ENCODE measurements at regions not wholly inside any gene's neighbourhood (a gene's known extent, or its start where the extent isn't known, plus 50 kb on each side); places are given as distances from the start of the nearest gene placed in this dataset.

GRCh38 chr15:99921101-99921500 is 187.9 kb upstream of the LYSMD4 start:
- Histone ChIP-seq H3K4me3 (ENCODE audit: low read length) (no peak overlapping the region), H3K36me3 (ENCODE audit: control insufficient read depth, insufficient read depth, low read length) (no peaks in the 10 kb centered on the region), H3K27me3 (ENCODE audit: control insufficient read depth, insufficient read depth, low read length) (peaks cover 5% of the 10 kb centered on the region), H3K4me1 (ENCODE audit: control insufficient read depth, insufficient read depth, low read length) (peaks cover 23% of the 10 kb centered on the region), H3K9me3 (replicated peaks; ENCODE audit: control insufficient read depth, low read depth, low read length) (no peaks in the 10 kb centered on the region), H3K27ac (ENCODE audit: low read length) (peak overlapping the region; percentile 42)
- DNase-seq = peak; percentile 94
- no CpG with 5 or more reads among the region's 4 CpGs for WGBS (ENCODE audit: insufficient coverage)

DNA sequence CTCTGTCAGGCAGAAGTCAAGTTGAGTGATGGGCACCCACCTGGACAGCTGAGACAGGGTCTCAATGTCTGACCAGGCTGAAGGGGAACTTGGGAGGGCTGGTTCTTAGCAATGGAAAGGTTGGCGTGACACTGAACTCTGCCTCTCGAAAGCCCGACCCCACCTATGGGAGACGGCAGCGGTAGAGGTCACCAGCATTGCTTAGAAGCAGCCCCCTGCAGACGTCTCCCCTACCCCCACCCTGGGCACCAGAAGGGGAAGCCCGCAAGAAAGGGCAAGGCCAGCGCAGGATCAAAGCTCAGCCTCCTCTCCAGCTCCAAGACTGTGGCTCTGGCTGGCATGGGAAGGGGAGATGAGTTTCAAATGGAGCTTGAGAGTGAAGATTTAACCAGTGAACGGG is 184.8 kb upstream of the LYSMD4 start:
- Histone ChIP-seq H3K27me3 (ENCODE audit: control insufficient read depth, insufficient read depth, low read length) (peaks cover 5% of the 10 kb centered on the region), H3K4me3 (ENCODE audit: low read length) (no peak overlapping the region), H3K4me1 (ENCODE audit: control insufficient read depth, insufficient read depth, low read length) (peaks cover 18% of the 10 kb centered on the region), H3K36me3 (ENCODE audit: control insufficient read depth, insufficient read depth, low read length) (no peaks in the 10 kb centered on the region), H3K9me3 (replicated peaks; ENCODE audit: control insufficient read depth, low read depth, low read length) (no peaks in the 10 kb centered on the region), H3K27ac (ENCODE audit: low read length) (no peak overlapping the region)
- DNase-seq = no peak
- 100% methylated on average over 1 of the region's 9 CpGs for WGBS (ENCODE audit: insufficient coverage)

DNA sequence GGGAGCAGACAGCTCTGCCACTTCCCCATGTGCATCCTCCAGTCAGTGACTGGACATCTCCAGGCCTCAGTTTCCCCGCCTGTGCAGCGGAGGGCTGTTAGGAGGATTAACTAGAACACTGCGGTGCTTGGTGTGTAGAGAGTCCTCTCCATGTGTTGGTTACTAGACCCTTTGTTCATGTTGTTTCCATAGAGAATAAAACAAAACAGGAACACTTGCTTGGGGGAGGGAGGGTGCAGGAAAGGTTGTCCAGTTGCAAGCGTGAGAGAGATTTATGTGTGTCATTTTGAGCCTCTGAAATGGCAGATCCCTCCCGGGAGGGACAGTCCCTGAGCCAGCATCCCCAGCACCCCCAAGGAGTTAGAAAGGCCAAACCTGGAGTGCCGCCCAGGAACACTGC is 184.0 kb upstream of the LYSMD4 start:
- Histone ChIP-seq H3K4me3 (ENCODE audit: low read length) (no peak overlapping the region), H3K27ac (ENCODE audit: low read length) (no peak overlapping the region), H3K27me3 (ENCODE audit: control insufficient read depth, insufficient read depth, low read length) (peaks cover 5% of the 10 kb centered on the region), H3K4me1 (ENCODE audit: control insufficient read depth, insufficient read depth, low read length) (peaks cover 18% of the 10 kb centered on the region), H3K9me3 (replicated peaks; ENCODE audit: control insufficient read depth, low read depth, low read length) (no peaks in the 10 kb centered on the region), H3K36me3 (ENCODE audit: control insufficient read depth, insufficient read depth, low read length) (no peaks in the 10 kb centered on the region)
- peak; percentile 56 for DNase-seq
- WGBS (ENCODE audit: insufficient coverage) = 67% methylated on average over 3 of the region's 6 CpGs

DNA sequence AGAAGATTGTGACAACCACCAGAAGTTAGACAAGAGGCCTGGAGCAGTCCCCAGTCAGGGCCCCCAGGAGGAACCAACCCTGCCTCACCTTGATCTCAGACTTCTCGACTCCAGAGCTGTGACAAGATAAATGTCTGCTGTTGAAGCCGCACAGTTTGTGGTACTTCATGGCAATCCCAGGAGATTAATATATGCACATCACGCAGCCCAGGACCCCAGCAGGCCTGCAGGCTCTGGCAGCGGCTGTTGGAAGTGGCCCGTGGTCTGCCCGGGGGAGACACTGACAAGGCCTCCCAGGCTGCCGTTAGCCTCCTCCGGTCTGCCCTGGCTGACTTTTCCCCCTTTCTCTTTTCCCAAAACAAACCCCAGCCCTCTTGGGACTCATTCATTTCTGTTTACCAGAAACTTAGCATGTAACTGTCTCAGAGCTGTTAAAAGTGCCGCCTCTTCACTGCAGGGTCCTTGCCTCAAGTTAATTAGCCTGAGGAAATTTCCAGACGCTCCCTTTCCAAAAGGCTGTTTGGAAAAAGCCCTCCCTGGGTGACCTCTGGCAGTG is 183.5 kb upstream of the LYSMD4 start:
- no peaks in the 10 kb centered on the region for H3K9me3 ChIP-seq (replicated peaks; ENCODE audit: control insufficient read depth, low read depth, low read length)
- H3K36me3 ChIP-seq (ENCODE audit: control insufficient read depth, insufficient read depth, low read length) = no peaks in the 10 kb centered on the region
- peaks cover 5% of the 10 kb centered on the region for H3K27me3 ChIP-seq (ENCODE audit: control insufficient read depth, insufficient read depth, low read length)
- H3K4me3 ChIP-seq (ENCODE audit: low read length) = no peak overlapping the region
- peaks cover 18% of the 10 kb centered on the region for H3K4me1 ChIP-seq (ENCODE audit: control insufficient read depth, insufficient read depth, low read length)
- no peak overlapping the region for H3K27ac ChIP-seq (ENCODE audit: low read length)
- peak; percentile 40 for DNase-seq
- WGBS (ENCODE audit: insufficient coverage) = 34% methylated on average over 10 of the region's 10 CpGs

DNA sequence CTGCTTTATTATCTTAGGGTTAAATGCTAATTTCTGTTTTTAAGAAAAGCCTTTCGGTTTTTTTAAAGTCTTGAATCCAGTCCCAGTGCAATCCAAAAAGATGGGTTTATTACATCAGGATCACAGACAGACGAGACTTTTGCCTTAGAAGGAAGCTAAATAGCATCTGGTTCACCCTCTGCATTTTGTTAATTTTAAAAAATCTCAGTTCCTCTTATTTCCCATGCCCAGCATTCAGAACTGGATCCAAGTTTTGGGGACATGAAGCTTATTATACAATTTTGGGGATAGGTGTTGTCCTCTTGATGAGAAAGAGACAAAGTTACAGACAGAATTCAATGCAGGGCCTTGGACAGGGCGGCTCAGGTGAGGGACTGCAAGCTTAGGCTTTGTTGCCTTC is 181.5 kb upstream of the LYSMD4 start:
- no peak overlapping the region for H3K27ac ChIP-seq (ENCODE audit: low read length)
- 76% methylated on average over 2 of the region's 3 CpGs for WGBS (ENCODE audit: insufficient coverage)
- no peaks in the 10 kb centered on the region for H3K9me3 ChIP-seq (replicated peaks; ENCODE audit: control insufficient read depth, low read depth, low read length)

DNA sequence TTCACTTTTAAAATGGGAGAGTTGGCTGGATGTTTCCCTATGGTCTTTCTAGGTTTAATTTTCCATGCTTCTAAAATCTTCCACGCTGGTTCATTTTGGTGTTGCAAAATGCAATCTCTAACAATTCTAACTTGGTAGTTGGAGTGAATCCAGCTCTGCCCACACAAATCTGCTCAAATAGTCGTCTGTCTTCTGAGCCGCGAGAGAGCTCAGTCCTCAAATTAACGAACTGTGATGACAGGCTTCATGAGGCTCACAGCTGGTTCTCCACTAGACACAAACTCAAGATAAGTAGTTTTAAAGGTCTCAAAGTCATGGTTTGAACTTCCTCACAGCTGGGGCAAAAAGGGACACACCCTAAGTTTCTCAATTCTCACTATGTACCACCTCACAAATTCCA is 178.6 kb upstream of the LYSMD4 start:
- Histone ChIP-seq H3K4me3 (ENCODE audit: low read length) (no peak overlapping the region), H3K4me1 (ENCODE audit: control insufficient read depth, insufficient read depth, low read length) (peaks cover 6% of the 10 kb centered on the region), H3K27me3 (ENCODE audit: control insufficient read depth, insufficient read depth, low read length) (no peaks in the 10 kb centered on the region), H3K27ac (ENCODE audit: low read length) (no peak overlapping the region), H3K9me3 (replicated peaks; ENCODE audit: control insufficient read depth, low read depth, low read length) (no peaks in the 10 kb centered on the region), H3K36me3 (ENCODE audit: control insufficient read depth, insufficient read depth, low read length) (no peaks in the 10 kb centered on the region)
- no CpG with 5 or more reads among the region's 5 CpGs for WGBS (ENCODE audit: insufficient coverage)
- DNase-seq = peak; percentile 52

More for the DNA sequence above, 181.5 kb upstream of the LYSMD4 start:
- no peak overlapping the region for H3K4me3 ChIP-seq (ENCODE audit: low read length)
- peaks cover 4% of the 10 kb centered on the region for H3K27me3 ChIP-seq (ENCODE audit: control insufficient read depth, insufficient read depth, low read length)
- no peak for DNase-seq
- H3K4me1 ChIP-seq (ENCODE audit: control insufficient read depth, insufficient read depth, low read length) = peaks cover 14% of the 10 kb centered on the region
- H3K36me3 ChIP-seq (ENCODE audit: control insufficient read depth, insufficient read depth, low read length) = no peaks in the 10 kb centered on the region

- Histone ChIP-seq H3K4me1 (ENCODE audit: control insufficient read depth, insufficient read depth, low read length) (no peaks in the 10 kb centered on the region), H3K9me3 (replicated peaks; ENCODE audit: control insufficient read depth, low read depth, low read length) (no peaks in the 10 kb centered on the region), H3K4me3 (ENCODE audit: low read length) (no peak overlapping the region), H3K27ac (ENCODE audit: low read length) (no peak overlapping the region), H3K27me3 (ENCODE audit: control insufficient read depth, insufficient read depth, low read length) (no peaks in the 10 kb centered on the region), H3K36me3 (ENCODE audit: control insufficient read depth, insufficient read depth, low read length) (no peaks in the 10 kb centered on the region)
- DNase-seq = peak; percentile 32
- 33% methylated on average over 1 of the region's 13 CpGs for WGBS (ENCODE audit: insufficient coverage)
These were observed 176.5 kb upstream of the LYSMD4 start for GRCh38 chr15:99909592-99910295.

DNA sequence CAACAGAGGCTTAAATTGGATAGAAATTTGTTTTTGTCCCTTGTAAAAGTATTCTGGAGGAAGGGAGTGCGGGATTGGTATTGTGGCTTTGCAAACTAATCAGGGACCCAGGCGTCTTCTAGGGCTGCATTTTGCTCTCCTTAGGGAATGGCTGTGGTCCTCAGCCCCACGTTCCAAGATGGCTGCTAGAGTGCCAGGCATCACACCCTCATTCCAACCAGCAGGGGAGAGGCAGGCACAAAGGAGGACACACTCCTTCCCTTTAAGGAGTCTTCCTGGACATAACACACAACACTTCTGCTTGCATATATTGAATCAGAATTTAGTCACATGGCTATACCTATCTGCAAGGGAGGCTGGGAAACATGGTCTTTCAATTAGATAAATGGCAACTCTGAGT is 174.5 kb upstream of the LYSMD4 start:
- Histone ChIP-seq H3K9me3 (replicated peaks; ENCODE audit: control insufficient read depth, low read depth, low read length) (no peaks in the 10 kb centered on the region), H3K4me1 (ENCODE audit: control insufficient read depth, insufficient read depth, low read length) (no peaks in the 10 kb centered on the region), H3K4me3 (ENCODE audit: low read length) (no peak overlapping the region), H3K36me3 (ENCODE audit: control insufficient read depth, insufficient read depth, low read length) (no peaks in the 10 kb centered on the region), H3K27me3 (ENCODE audit: control insufficient read depth, insufficient read depth, low read length) (no peaks in the 10 kb centered on the region), H3K27ac (ENCODE audit: low read length) (no peak overlapping the region)
- DNase-seq = no peak
- WGBS (ENCODE audit: insufficient coverage) = 91% methylated on average over 3 of the region's 3 CpGs

GRCh38 chr15:99906793-99907192 is 173.6 kb upstream of the LYSMD4 start:
- H3K36me3 ChIP-seq (ENCODE audit: control insufficient read depth, insufficient read depth, low read length) = no peaks in the 10 kb centered on the region
- no peak overlapping the region for H3K4me3 ChIP-seq (ENCODE audit: low read length)
- H3K27ac ChIP-seq (ENCODE audit: low read length) = no peak overlapping the region
- no peaks in the 10 kb centered on the region for H3K27me3 ChIP-seq (ENCODE audit: control insufficient read depth, insufficient read depth, low read length)
- WGBS (ENCODE audit: insufficient coverage) = no CpG with 5 or more reads among the region's 4 CpGs
- H3K9me3 ChIP-seq (replicated peaks; ENCODE audit: control insufficient read depth, low read depth, low read length) = no peaks in the 10 kb centered on the region
- DNase-seq = no peak
- H3K4me1 ChIP-seq (ENCODE audit: control insufficient read depth, insufficient read depth, low read length) = no peaks in the 10 kb centered on the region

DNA sequence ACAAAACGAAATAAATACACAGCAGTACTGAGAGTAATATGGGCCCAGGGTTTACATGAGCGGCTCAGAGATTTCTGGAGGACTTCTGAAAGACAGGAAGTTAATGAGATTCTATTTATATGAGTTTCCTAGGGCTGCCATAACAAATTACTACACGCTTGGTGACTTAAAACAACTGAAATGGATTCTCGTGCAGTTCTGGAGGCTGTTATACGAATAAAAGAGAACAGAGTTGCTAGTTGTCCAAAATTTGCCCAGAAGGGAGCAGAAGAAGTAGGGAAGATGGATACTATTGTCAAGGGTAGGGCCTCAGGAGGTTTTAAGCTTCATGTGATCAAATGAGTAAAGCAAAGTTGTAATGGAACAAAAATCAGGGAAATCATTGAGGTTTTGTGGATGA is 173.1 kb upstream of the LYSMD4 start:
- no peak for DNase-seq
- H3K4me3 ChIP-seq (ENCODE audit: low read length) = no peak overlapping the region
- H3K36me3 ChIP-seq (ENCODE audit: control insufficient read depth, insufficient read depth, low read length) = no peaks in the 10 kb centered on the region
- H3K9me3 ChIP-seq (replicated peaks; ENCODE audit: control insufficient read depth, low read depth, low read length) = no peaks in the 10 kb centered on the region
- 84% methylated on average over 3 of the region's 5 CpGs for WGBS (ENCODE audit: insufficient coverage)
- H3K4me1 ChIP-seq (ENCODE audit: control insufficient read depth, insufficient read depth, low read length) = no peaks in the 10 kb centered on the region
- no peaks in the 10 kb centered on the region for H3K27me3 ChIP-seq (ENCODE audit: control insufficient read depth, insufficient read depth, low read length)
- H3K27ac ChIP-seq (ENCODE audit: low read length) = no peak overlapping the region
